ENCODE measurements at regions not wholly inside any gene's neighbourhood (a gene's known extent, or its start where the extent isn't known, plus 50 kb on each side); places are given as distances from the start of the nearest gene placed in this dataset.
A peak's percentile ranks its signal among the peaks of the same experiment; 100 is the strongest.
"Not testable (repeated sequence)": the region's sequence is repeated elsewhere in the genome, so short reads cannot be mapped to it uniquely, and the experiment has no call there.

GRCh38 chr10:53490553-53490952 is 718.0 kb upstream of the MBL2 start:
- no peak overlapping the region for H3K4me3 ChIP-seq
- H3K4me1 ChIP-seq (replicated peaks in 1 of 2) = peaks cover 0 to 6% of the 10 kb centered on the region in 2 donors
- WGBS, 10 experiments = 83 to 100% (median 100%) methylated on average over 1 of the region's 1 CpG; no CpG with 5 or more reads in 2 of the 10 experiments
- ATAC-seq (replicated peaks in 6 of 8) = no peak
- in situ Hi-C loops (cut with MboI; ENCODE audit: low pct_unique_long_range_greater_than_20kb in 2 of 9, low sequenced_read_pairs in 9 of 9, unreplicated experiment in 9 of 9) = no loop called here
- H3K27ac ChIP-seq = no peak overlapping the region

GRCh38 chr10:53489335-53490182 is 717.0 kb upstream of the MBL2 start:
- no peak for ATAC-seq (replicated peaks in 6 of 8)
- WGBS, 10 experiments = 0 to 60% (median 32%) methylated on average over 1 to 5 of the region's 5 CpGs; no CpG with 5 or more reads in 1 of the 10 experiments
- Histone ChIP-seq H3K4me3 (no peak overlapping the region), H3K27ac (no peak overlapping the region), H3K4me1 (replicated peaks in 1 of 2) (peaks cover 0 to 6% of the 10 kb centered on the region in 2 donors)
- in situ Hi-C loops (cut with MboI; ENCODE audit: low pct_unique_long_range_greater_than_20kb in 2 of 9, low sequenced_read_pairs in 9 of 9, unreplicated experiment in 9 of 9) = no loop called here

- peaks cover 0 to 6% of the 10 kb centered on the region in 2 donors for H3K4me1 ChIP-seq (replicated peaks in 1 of 2)
- no peak overlapping the region for H3K4me3 ChIP-seq
- in situ Hi-C loops (cut with MboI; ENCODE audit: low pct_unique_long_range_greater_than_20kb in 2 of 9, low sequenced_read_pairs in 9 of 9, unreplicated experiment in 9 of 9) = no loop called here
- no peak overlapping the region for H3K27ac ChIP-seq
- peak in 1 of 8 experiments; percentile 46 for ATAC-seq (replicated peaks in 6 of 8)
- WGBS, 10 experiments = 8 to 96% (median 77%) methylated on average over 3 to 14 of the region's 17 CpGs
Observed at GRCh38 chr10:53487019-53487983, 714.7 kb upstream of the MBL2 start.

GRCh38 chr10:53485422-53485821 is 712.8 kb upstream of the MBL2 start:
- WGBS, 10 experiments = 0 to 80% (median 33%) methylated on average over 2 to 4 of the region's 4 CpGs; no CpG with 5 or more reads in 4 of the 10 experiments
- H3K4me1 ChIP-seq (replicated peaks in 1 of 2); H3K27ac ChIP-seq; in situ Hi-C loops (cut with MboI; ENCODE audit: low pct_unique_long_range_greater_than_20kb in 2 of 9, low sequenced_read_pairs in 9 of 9, unreplicated experiment in 9 of 9); H3K4me3 ChIP-seq; ATAC-seq (replicated peaks in 6 of 8): not testable (repeated sequence)

GRCh38 chr10:53479365-53479764 is 706.8 kb upstream of the MBL2 start:
- Histone ChIP-seq H3K4me3 (no peak overlapping the region), H3K27ac (no peak overlapping the region), H3K4me1 (replicated peaks in 1 of 2) (peaks cover 3 to 8% of the 10 kb centered on the region in 2 donors)
- WGBS, 10 experiments = 30 to 63% (median 39%) methylated on average over 1 to 2 of the region's 2 CpGs; no CpG with 5 or more reads in 1 of the 10 experiments
- ATAC-seq (replicated peaks in 6 of 8) = peak in 4 of 8 experiments; percentile 12 to 87 (median 46)
- in situ Hi-C loops (cut with MboI; ENCODE audit: low pct_unique_long_range_greater_than_20kb in 2 of 9, low sequenced_read_pairs in 9 of 9, unreplicated experiment in 9 of 9) = no loop called here

GRCh38 chr10:53477313-53477675 is 704.7 kb upstream of the MBL2 start:
- peaks cover 3 to 8% of the 10 kb centered on the region in 2 donors for H3K4me1 ChIP-seq (replicated peaks in 1 of 2)
- 33 to 80% (median 80%) methylated on average over 1 of the region's 1 CpG; no CpG with 5 or more reads in 7 of the 10 experiments for WGBS, 10 experiments
- ATAC-seq (replicated peaks in 6 of 8) = no peak
- H3K27ac ChIP-seq = no peak overlapping the region
- no peak overlapping the region for H3K4me3 ChIP-seq
- in situ Hi-C loops (cut with MboI; ENCODE audit: low pct_unique_long_range_greater_than_20kb in 2 of 9, low sequenced_read_pairs in 9 of 9, unreplicated experiment in 9 of 9) = no loop called here

GRCh38 chr10:53476650-53477312 is 704.2 kb upstream of the MBL2 start:
- H3K4me3 ChIP-seq = no peak overlapping the region
- H3K4me1 ChIP-seq (replicated peaks in 1 of 2) = peaks cover 3 to 8% of the 10 kb centered on the region in 2 donors
- in situ Hi-C loops (cut with MboI; ENCODE audit: low pct_unique_long_range_greater_than_20kb in 2 of 9, low sequenced_read_pairs in 9 of 9, unreplicated experiment in 9 of 9) = no loop called here
- ATAC-seq (replicated peaks in 6 of 8) = no peak
- 0 to 100% (median 64%) methylated on average over 1 to 3 of the region's 3 CpGs for WGBS, 10 experiments
- no peak overlapping the region for H3K27ac ChIP-seq

- Histone ChIP-seq H3K27ac (no peak overlapping the region), H3K4me3 (no peak overlapping the region), H3K4me1 (replicated peaks in 1 of 2) (no peaks in the 10 kb centered on the region)
- 27 to 100% (median 90%) methylated on average over 1 to 2 of the region's 2 CpGs for WGBS, 10 experiments
- no peak for ATAC-seq (replicated peaks in 6 of 8)
- in situ Hi-C loops (cut with MboI; ENCODE audit: low pct_unique_long_range_greater_than_20kb in 2 of 9, low sequenced_read_pairs in 9 of 9, unreplicated experiment in 9 of 9) = no loop called here
Observed at GRCh38 chr10:53469383-53469782, 696.8 kb upstream of the MBL2 start.

- no peak overlapping the region for H3K27ac ChIP-seq
- WGBS, 10 experiments = 28 to 100% (median 78%) methylated on average over 1 to 4 of the region's 4 CpGs; no CpG with 5 or more reads in 2 of the 10 experiments
- in situ Hi-C loops (cut with MboI; ENCODE audit: low pct_unique_long_range_greater_than_20kb in 2 of 9, low sequenced_read_pairs in 9 of 9, unreplicated experiment in 9 of 9) = no loop called here
- no peak overlapping the region for H3K4me3 ChIP-seq
- ATAC-seq (replicated peaks in 6 of 8) = no peak
- H3K4me1 ChIP-seq (replicated peaks in 1 of 2) = no peaks in the 10 kb centered on the region
Observed at GRCh38 chr10:53463539-53463938, 691.0 kb upstream of the MBL2 start.

- H3K4me1 ChIP-seq (replicated peaks in 1 of 2) = no peaks in the 10 kb centered on the region
- peak in 1 of 8 experiments; percentile 17 for ATAC-seq (replicated peaks in 6 of 8)
- H3K4me3 ChIP-seq = no peak overlapping the region
- no peak overlapping the region for H3K27ac ChIP-seq
- in situ Hi-C loops (cut with MboI; ENCODE audit: low pct_unique_long_range_greater_than_20kb in 2 of 9, low sequenced_read_pairs in 9 of 9, unreplicated experiment in 9 of 9) = no loop called here
- whole genome bisulfite sequencing, 10 experiments = 0 to 88% (median 61%) methylated on average over 1 of the region's 1 CpG; no CpG with 5 or more reads in 2 of the 10 experiments
Observed at GRCh38 chr10:53458007-53458406, 685.4 kb upstream of the MBL2 start.

- 8 to 100% (median 80%) methylated on average over 1 of the region's 1 CpG; no CpG with 5 or more reads in 3 of the 10 experiments for WGBS, 10 experiments
- Histone ChIP-seq H3K27ac (no peak overlapping the region), H3K4me3 (no peak overlapping the region), H3K4me1 (replicated peaks in 1 of 2) (no peaks in the 10 kb centered on the region)
- in situ Hi-C loops (cut with MboI; ENCODE audit: low pct_unique_long_range_greater_than_20kb in 2 of 9, low sequenced_read_pairs in 9 of 9, unreplicated experiment in 9 of 9) = no loop called here
- peak in 3 of 8 experiments; percentile 16 to 36 (median 36) for ATAC-seq (replicated peaks in 6 of 8)
Observed at GRCh38 chr10:53453196-53453595, 680.6 kb upstream of the MBL2 start.

- Histone ChIP-seq H3K4me1 (replicated peaks in 1 of 2) (no peaks in the 10 kb centered on the region), H3K4me3 (no peak overlapping the region), H3K27ac (no peak overlapping the region)
- 80% methylated on average over 1 of the region's 1 CpG; no CpG with 5 or more reads in 9 of the 10 experiments for WGBS, 10 experiments
- in situ Hi-C loops (cut with MboI; ENCODE audit: low pct_unique_long_range_greater_than_20kb in 2 of 9, low sequenced_read_pairs in 9 of 9, unreplicated experiment in 9 of 9) = no loop called here
- no peak for ATAC-seq (replicated peaks in 6 of 8)
Observed at GRCh38 chr10:53447576-53447975, 675.0 kb upstream of the MBL2 start.
